Right lobe of liver (tissue), 4 donors: ENCODE measurements at regions not wholly inside any gene's neighbourhood (a gene's known extent, or its start where the extent isn't known, plus 50 kb on each side); places are given as distances from the start of the nearest gene placed in this dataset.

Experiments used
- POLR2A ChIP-seq: fragments of 450-650 bp; IDR thresholded peaks from one replicate; pipeline ENCODE4 v1.6.1; 2017; ENCODE audit warnings: antibody characterized with exemption, mild to moderate bottlenecking
- TF ChIP-seq, protein P1 (sequence below), 4 donors: fragments of 200-600 bp in 3 of 4; fragments of 450-650 bp in 1 of 4; IDR thresholded peaks; one replicate each; pipeline versions ENCODE4 v1.5.1 to v1.8.0; 2016 to 2022; ENCODE audit warnings: antibody characterized with exemption in 4 of 4, mild to moderate bottlenecking in 2 of 4
- donor health status: DM: no; HTN: no; CAD: no.
- donor health status: DM: no; HTN: no; CAD: no.
- donor health status: DM: no; HTN: yes; CAD: no.

DNA sequence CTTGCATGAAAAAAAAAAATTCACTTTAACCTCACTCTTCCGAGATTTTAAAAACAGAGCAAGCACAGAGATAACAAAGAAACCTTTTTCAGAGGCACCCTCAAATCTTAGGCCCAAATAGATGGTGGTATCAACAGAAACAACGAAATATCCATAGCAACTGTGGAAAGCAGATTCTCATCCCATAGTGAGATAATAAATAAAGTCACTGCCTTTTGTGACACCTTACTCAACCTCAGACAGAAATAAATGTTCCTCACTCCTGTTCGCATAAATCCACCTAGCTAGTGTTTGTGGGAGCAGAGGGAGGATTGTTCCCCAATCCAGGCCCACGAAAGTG, 60.9 kb upstream of the RTN4 start:
- TF ChIP-seq, protein P1, sequence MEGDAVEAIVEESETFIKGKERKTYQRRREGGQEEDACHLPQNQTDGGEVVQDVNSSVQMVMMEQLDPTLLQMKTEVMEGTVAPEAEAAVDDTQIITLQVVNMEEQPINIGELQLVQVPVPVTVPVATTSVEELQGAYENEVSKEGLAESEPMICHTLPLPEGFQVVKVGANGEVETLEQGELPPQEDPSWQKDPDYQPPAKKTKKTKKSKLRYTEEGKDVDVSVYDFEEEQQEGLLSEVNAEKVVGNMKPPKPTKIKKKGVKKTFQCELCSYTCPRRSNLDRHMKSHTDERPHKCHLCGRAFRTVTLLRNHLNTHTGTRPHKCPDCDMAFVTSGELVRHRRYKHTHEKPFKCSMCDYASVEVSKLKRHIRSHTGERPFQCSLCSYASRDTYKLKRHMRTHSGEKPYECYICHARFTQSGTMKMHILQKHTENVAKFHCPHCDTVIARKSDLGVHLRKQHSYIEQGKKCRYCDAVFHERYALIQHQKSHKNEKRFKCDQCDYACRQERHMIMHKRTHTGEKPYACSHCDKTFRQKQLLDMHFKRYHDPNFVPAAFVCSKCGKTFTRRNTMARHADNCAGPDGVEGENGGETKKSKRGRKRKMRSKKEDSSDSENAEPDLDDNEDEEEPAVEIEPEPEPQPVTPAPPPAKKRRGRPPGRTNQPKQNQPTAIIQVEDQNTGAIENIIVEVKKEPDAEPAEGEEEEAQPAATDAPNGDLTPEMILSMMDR (IDR thresholded peaks at IDR 0.05), result no peak
- no peak for TF ChIP-seq POLR2A
